NCI-H1930 (cell line): ENCODE measurements at regions not wholly inside any gene's neighbourhood (a gene's known extent, or its start where the extent isn't known, plus 50 kb on each side); places are given as distances from the start of the nearest gene placed in this dataset.

Source experiments
- DNase-seq, 2 experiments: peaks; one replicate each; lab custom pipeline; 2025; lab: John Stamatoyannopoulos, UW

GRCh38 chr11:70848243-70848750 is 404.1 kb downstream of the SHANK2 start:
- DNase-seq, result no peak

- DNase-seq, result no peak
These were observed 403.3 kb downstream of the SHANK2 start for GRCh38 chr11:70849031-70849430.

GRCh38 chr11:70851308-70851707 is 401.1 kb downstream of the SHANK2 start:
- DNase-seq, result no peak

GRCh38 chr11:70851907-70852306 is 400.5 kb downstream of the SHANK2 start:
- DNase-seq, result no peak

- no peak for DNase-seq
These were observed 399.2 kb downstream of the SHANK2 start for GRCh38 chr11:70853068-70853769.

GRCh38 chr11:70853770-70854108 is 398.6 kb downstream of the SHANK2 start:
- no peak for DNase-seq

GRCh38 chr11:70854201-70854600 is 398.2 kb downstream of the SHANK2 start:
- DNase-seq, result no peak

GRCh38 chr11:70854901-70855556 is 397.3 kb downstream of the SHANK2 start:
- no peak for DNase-seq

- no peak for DNase-seq
These were observed 394.5 kb downstream of the SHANK2 start for GRCh38 chr11:70857894-70858293.

GRCh38 chr11:70859180-70859579 is 393.2 kb downstream of the SHANK2 start:
- no peak for DNase-seq

- DNase-seq, result no peak
These were observed 391.5 kb downstream of the SHANK2 start for GRCh38 chr11:70860888-70861287.

GRCh38 chr11:70861559-70861958 is 390.8 kb downstream of the SHANK2 start:
- no peak for DNase-seq

- no peak for DNase-seq
These were observed 390.3 kb downstream of the SHANK2 start for GRCh38 chr11:70862093-70862492.

GRCh38 chr11:70863186-70863585 is 389.2 kb downstream of the SHANK2 start:
- no peak for DNase-seq

- no peak for DNase-seq
These were observed 388.4 kb downstream of the SHANK2 start for GRCh38 chr11:70863993-70864392.

GRCh38 chr11:70865356-70865755 is 387.0 kb downstream of the SHANK2 start:
- DNase-seq, result no peak

- DNase-seq, result no peak
These were observed 385.5 kb downstream of the SHANK2 start for GRCh38 chr11:70866834-70867233.

GRCh38 chr11:70867281-70868047 is 384.9 kb downstream of the SHANK2 start:
- no peak for DNase-seq

GRCh38 chr11:70868341-70868885 is 384.0 kb downstream of the SHANK2 start:
- no peak for DNase-seq

GRCh38 chr11:70869054-70869453 is 383.3 kb downstream of the SHANK2 start:
- DNase-seq, result no peak

GRCh38 chr11:70871881-70872280 is 380.5 kb downstream of the SHANK2 start:
- DNase-seq, result no peak

- no peak for DNase-seq
These were observed 380.1 kb downstream of the SHANK2 start for GRCh38 chr11:70872299-70872698.
